ENCODE measurements at regions not wholly inside any gene's neighbourhood (a gene's known extent, or its start where the extent isn't known, plus 50 kb on each side); places are given as distances from the start of the nearest gene placed in this dataset.

- Histone ChIP-seq H3K36me3 (ENCODE audit: insufficient read depth, low read length, poor library complexity, severe bottlenecking) (no peaks in the 10 kb centered on the region), H3K27ac (ENCODE audit: low read depth, low read length, poor library complexity, severe bottlenecking) (no peak overlapping the region), H3K4me1 (ENCODE audit: insufficient read depth, low read length, poor library complexity, severe bottlenecking) (no peaks in the 10 kb centered on the region), H3K9me3 (ENCODE audit: low read depth, low read length, poor library complexity, severe bottlenecking) (peaks cover 18% of the 10 kb centered on the region), H3K4me3 (ENCODE audit: low read depth, low read length, poor library complexity, severe bottlenecking) (no peak overlapping the region), H3K27me3 (replicated peaks; ENCODE audit: insufficient read depth, low read depth, low read length, poor library complexity) (no peaks in the 10 kb centered on the region)
- POLR2A ChIA-PET (ENCODE audit: low non-redundant PET), result no interaction called here
- CTCF ChIA-PET, result no interaction called here
- DNase-seq (ENCODE audit: low spot score), result no peak
- BruUV-seq (replicated peaks), result no TSS peak
- intact Hi-C loops (cut with micrococcal nuclease; ENCODE audit: unreplicated experiment), result no loop called here
- no peak for TF ChIP-seq EZH2 (IDR thresholded peaks at IDR 0.05; ENCODE audit: borderline replicate concordance, low read depth, low read length, poor library complexity, severe bottlenecking)
- no peak for TF ChIP-seq CTCF (conservative IDR thresholded peaks at IDR 0.05; ENCODE audit: low read depth, low read length)
Measured at GRCh38 chr12:93254911-93255310, 122.8 kb upstream of the NUDT4 start.

GRCh38 chr12:93256256-93256969, 121.3 kb upstream of the NUDT4 start:
- DNase-seq (ENCODE audit: low spot score), result no peak
- Histone ChIP-seq H3K4me1 (ENCODE audit: insufficient read depth, low read length, poor library complexity, severe bottlenecking) (no peaks in the 10 kb centered on the region), H3K27ac (ENCODE audit: low read depth, low read length, poor library complexity, severe bottlenecking) (no peak overlapping the region), H3K27me3 (replicated peaks; ENCODE audit: insufficient read depth, low read depth, low read length, poor library complexity) (no peaks in the 10 kb centered on the region), H3K36me3 (ENCODE audit: insufficient read depth, low read length, poor library complexity, severe bottlenecking) (no peaks in the 10 kb centered on the region), H3K4me3 (ENCODE audit: low read depth, low read length, poor library complexity, severe bottlenecking) (no peak overlapping the region), H3K9me3 (ENCODE audit: low read depth, low read length, poor library complexity, severe bottlenecking) (peaks cover 18% of the 10 kb centered on the region)
- POLR2A ChIA-PET (ENCODE audit: low non-redundant PET), result no interaction called here
- BruUV-seq (replicated peaks), result no TSS peak
- CTCF ChIA-PET, result no interaction called here
- intact Hi-C loops (cut with micrococcal nuclease; ENCODE audit: unreplicated experiment), result no loop called here
- TF ChIP-seq EZH2 (IDR thresholded peaks at IDR 0.05; ENCODE audit: borderline replicate concordance, low read depth, low read length, poor library complexity, severe bottlenecking), result no peak

- no peak overlapping the region for H3K4me3 ChIP-seq (ENCODE audit: low read depth, low read length, poor library complexity, severe bottlenecking)
- H3K9me3 ChIP-seq (ENCODE audit: low read depth, low read length, poor library complexity, severe bottlenecking), result no peaks in the 10 kb centered on the region
- intact Hi-C loops (cut with micrococcal nuclease; ENCODE audit: unreplicated experiment), result no loop called here
- POLR2A ChIA-PET (ENCODE audit: low non-redundant PET), result no interaction called here
- H3K4me1 ChIP-seq (ENCODE audit: insufficient read depth, low read length, poor library complexity, severe bottlenecking), result no peaks in the 10 kb centered on the region
- no peaks in the 10 kb centered on the region for H3K36me3 ChIP-seq (ENCODE audit: insufficient read depth, low read length, poor library complexity, severe bottlenecking)
- no peak overlapping the region for H3K27ac ChIP-seq (ENCODE audit: low read depth, low read length, poor library complexity, severe bottlenecking)
- BruUV-seq (replicated peaks), result no TSS peak
- no peak for TF ChIP-seq EZH2 (IDR thresholded peaks at IDR 0.05; ENCODE audit: borderline replicate concordance, low read depth, low read length, poor library complexity, severe bottlenecking)
- no peak for TF ChIP-seq CTCF (conservative IDR thresholded peaks at IDR 0.05; ENCODE audit: low read depth, low read length)
- CTCF ChIA-PET, result no interaction called here
- no peaks in the 10 kb centered on the region for H3K27me3 ChIP-seq (replicated peaks; ENCODE audit: insufficient read depth, low read depth, low read length, poor library complexity)
- no peak for DNase-seq (ENCODE audit: low spot score)
Measured at GRCh38 chr12:93261505-93262094, 116.1 kb upstream of the NUDT4 start.

GRCh38 chr12:93272997-93273396, 104.7 kb upstream of the NUDT4 start:
- no peaks in the 10 kb centered on the region for H3K27me3 ChIP-seq (replicated peaks; ENCODE audit: insufficient read depth, low read depth, low read length, poor library complexity)
- H3K4me1 ChIP-seq (ENCODE audit: insufficient read depth, low read length, poor library complexity, severe bottlenecking), result no peaks in the 10 kb centered on the region
- no peaks in the 10 kb centered on the region for H3K9me3 ChIP-seq (ENCODE audit: low read depth, low read length, poor library complexity, severe bottlenecking)
- intact Hi-C loops (cut with micrococcal nuclease; ENCODE audit: unreplicated experiment), result no loop called here
- no peaks in the 10 kb centered on the region for H3K36me3 ChIP-seq (ENCODE audit: insufficient read depth, low read length, poor library complexity, severe bottlenecking)
- TF ChIP-seq CTCF (conservative IDR thresholded peaks at IDR 0.05; ENCODE audit: low read depth, low read length) (no peak), EZH2 (IDR thresholded peaks at IDR 0.05; ENCODE audit: borderline replicate concordance, low read depth, low read length, poor library complexity, severe bottlenecking) (no peak)
- ChIA-PET CTCF (no interaction called here), POLR2A (ENCODE audit: low non-redundant PET) (no interaction called here)
- no peak overlapping the region for H3K4me3 ChIP-seq (ENCODE audit: low read depth, low read length, poor library complexity, severe bottlenecking)
- no peak overlapping the region for H3K27ac ChIP-seq (ENCODE audit: low read depth, low read length, poor library complexity, severe bottlenecking)
- BruUV-seq (replicated peaks), result no TSS peak
- no peak for DNase-seq (ENCODE audit: low spot score)
